ENCODE measurements at regions not wholly inside any gene's neighbourhood (a gene's known extent, or its start where the extent isn't known, plus 50 kb on each side); places are given as distances from the start of the nearest gene placed in this dataset.

DNA sequence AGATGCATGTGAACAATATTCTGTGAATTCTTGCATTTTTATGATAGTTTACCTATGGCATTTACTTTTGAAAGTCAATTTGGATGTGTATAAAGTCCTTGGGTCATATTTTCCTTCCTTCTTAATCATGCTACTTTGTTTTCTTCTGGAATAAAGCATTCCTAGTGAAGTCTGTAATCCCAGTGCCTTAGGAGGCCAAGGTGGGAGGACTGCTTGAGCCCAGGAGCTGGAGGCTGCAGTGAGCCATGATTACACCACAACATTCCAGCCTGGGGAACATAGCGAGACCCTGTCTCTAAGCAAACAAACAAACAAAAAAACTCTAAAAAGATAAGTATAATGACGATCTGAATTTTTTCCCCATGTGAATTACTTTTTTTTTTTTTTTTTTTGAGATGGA is 69.7 kb upstream of the SYNCRIP start:
- TF ChIP-seq, protein P1, sequence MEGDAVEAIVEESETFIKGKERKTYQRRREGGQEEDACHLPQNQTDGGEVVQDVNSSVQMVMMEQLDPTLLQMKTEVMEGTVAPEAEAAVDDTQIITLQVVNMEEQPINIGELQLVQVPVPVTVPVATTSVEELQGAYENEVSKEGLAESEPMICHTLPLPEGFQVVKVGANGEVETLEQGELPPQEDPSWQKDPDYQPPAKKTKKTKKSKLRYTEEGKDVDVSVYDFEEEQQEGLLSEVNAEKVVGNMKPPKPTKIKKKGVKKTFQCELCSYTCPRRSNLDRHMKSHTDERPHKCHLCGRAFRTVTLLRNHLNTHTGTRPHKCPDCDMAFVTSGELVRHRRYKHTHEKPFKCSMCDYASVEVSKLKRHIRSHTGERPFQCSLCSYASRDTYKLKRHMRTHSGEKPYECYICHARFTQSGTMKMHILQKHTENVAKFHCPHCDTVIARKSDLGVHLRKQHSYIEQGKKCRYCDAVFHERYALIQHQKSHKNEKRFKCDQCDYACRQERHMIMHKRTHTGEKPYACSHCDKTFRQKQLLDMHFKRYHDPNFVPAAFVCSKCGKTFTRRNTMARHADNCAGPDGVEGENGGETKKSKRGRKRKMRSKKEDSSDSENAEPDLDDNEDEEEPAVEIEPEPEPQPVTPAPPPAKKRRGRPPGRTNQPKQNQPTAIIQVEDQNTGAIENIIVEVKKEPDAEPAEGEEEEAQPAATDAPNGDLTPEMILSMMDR (IDR thresholded peaks at IDR 0.05), result no peak
- TF ChIP-seq POLR2A (IDR thresholded peaks at IDR 0.05), result no peak

Data from prostate gland (tissue), 2 donors.